ENCODE measurements at regions not wholly inside any gene's neighbourhood (a gene's known extent, or its start where the extent isn't known, plus 50 kb on each side); places are given as distances from the start of the nearest gene placed in this dataset.
A peak's percentile ranks its signal among the peaks of the same experiment; 100 is the strongest.

DNA sequence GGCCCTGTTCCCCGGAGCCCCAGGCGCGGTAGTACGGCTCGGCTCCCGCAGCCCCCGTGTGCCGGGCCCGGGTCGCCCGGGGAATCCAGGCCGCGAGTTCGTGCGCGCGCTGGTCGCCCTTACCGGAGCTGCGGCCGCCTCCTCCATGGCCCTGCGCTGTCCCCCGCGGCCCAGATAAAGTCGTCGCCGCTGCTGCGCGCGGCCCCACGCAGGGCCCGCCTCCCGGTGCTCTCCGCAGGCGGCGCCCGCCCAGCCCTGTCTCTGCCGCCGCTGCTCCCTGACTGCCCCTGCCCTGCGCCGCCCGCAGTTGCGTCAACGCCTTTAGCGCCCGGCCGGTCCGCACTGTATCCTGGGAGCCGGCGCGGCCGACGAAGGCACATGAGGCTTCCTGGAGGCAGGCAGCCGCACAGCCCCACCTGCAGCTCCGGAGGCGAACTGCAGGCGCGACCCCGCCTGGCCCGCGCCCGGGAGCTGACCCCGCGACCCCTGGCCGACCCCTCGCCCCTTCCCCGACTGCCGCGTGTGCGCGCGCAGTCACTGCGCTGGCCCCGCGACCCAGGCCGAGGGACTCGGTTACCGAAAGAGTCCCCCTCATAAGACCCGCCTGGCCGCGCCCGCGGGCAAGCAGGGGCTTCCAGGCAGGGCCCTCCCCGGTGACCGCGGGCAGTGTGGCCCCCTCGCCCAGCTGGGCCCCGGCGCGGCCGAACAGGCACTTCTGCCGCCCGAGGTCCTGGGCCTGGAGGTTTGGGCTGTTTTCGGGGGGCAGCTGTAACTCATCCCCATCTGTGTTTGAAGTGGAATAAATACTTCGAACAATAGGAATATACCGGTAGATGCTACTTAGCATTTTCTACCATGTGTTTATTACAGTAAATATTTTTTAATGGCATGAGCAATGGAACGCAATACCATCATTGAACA, 127.1 kb upstream of the ZNF746 start (continued):
- TF ChIP-seq, protein P1, sequence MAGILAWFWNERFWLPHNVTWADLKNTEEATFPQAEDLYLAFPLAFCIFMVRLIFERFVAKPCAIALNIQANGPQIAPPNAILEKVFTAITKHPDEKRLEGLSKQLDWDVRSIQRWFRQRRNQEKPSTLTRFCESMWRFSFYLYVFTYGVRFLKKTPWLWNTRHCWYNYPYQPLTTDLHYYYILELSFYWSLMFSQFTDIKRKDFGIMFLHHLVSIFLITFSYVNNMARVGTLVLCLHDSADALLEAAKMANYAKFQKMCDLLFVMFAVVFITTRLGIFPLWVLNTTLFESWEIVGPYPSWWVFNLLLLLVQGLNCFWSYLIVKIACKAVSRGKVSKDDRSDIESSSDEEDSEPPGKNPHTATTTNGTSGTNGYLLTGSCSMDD (CRISPR knock-in tag; IDR thresholded peaks at IDR 0.05): peak; percentile 20; the same call in 1 of the 2 replicates
- no peak for TF ChIP-seq ZNF160 (CRISPR knock-in tag; IDR thresholded peaks at IDR 0.05)
- TF ChIP-seq ZSCAN30 (CRISPR knock-in tag; IDR thresholded peaks at IDR 0.05): no peak
- peak; percentile 43; the same call in 1 of the 2 replicates for TF ChIP-seq FOSL2 (CRISPR knock-in tag; IDR thresholded peaks at IDR 0.05)
- TF ChIP-seq ZFP90 (CRISPR knock-in tag; IDR thresholded peaks at IDR 0.05; ENCODE audit: borderline replicate concordance): peak; percentile 55; the same call in 1 of the 2 replicates
- TF ChIP-seq, protein P2, sequence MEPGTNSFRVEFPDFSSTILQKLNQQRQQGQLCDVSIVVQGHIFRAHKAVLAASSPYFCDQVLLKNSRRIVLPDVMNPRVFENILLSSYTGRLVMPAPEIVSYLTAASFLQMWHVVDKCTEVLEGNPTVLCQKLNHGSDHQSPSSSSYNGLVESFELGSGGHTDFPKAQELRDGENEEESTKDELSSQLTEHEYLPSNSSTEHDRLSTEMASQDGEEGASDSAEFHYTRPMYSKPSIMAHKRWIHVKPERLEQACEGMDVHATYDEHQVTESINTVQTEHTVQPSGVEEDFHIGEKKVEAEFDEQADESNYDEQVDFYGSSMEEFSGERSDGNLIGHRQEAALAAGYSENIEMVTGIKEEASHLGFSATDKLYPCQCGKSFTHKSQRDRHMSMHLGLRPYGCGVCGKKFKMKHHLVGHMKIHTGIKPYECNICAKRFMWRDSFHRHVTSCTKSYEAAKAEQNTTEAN (CRISPR knock-in tag; conservative IDR thresholded peaks at IDR 0.05): peak; percentile 46; the same call in 1 of the 2 replicates
- TF ChIP-seq ZFAT (CRISPR knock-in tag; conservative IDR thresholded peaks at IDR 0.05): no peak
- peak; percentile 97 for TF ChIP-seq POGZ (CRISPR knock-in tag; IDR thresholded peaks at IDR 0.05)
- no peak for TF ChIP-seq SRSF4 (IDR thresholded peaks at IDR 0.05; ENCODE audit: low read depth, low read length, poor library complexity, severe bottlenecking)
- TF ChIP-seq ZNF891 (CRISPR knock-in tag; IDR thresholded peaks at IDR 0.05): peak; percentile 66; the same call in 1 of the 2 replicates
- peak; percentile 57; the same call in 1 of the 2 replicates for TF ChIP-seq ZNF331 (CRISPR knock-in tag; IDR thresholded peaks at IDR 0.05)
- no peak for TF ChIP-seq TRAFD1 (CRISPR knock-in tag; IDR thresholded peaks at IDR 0.05; ENCODE audit: borderline replicate concordance)
- peak; percentile 59 for TF ChIP-seq MED8 (CRISPR knock-in tag; IDR thresholded peaks at IDR 0.05; ENCODE audit: insufficient replicate concordance)
- TF ChIP-seq NFYB (CRISPR knock-in tag; IDR thresholded peaks at IDR 0.05): peak; percentile 28; the same call in 1 of the 2 replicates
- TF ChIP-seq, protein P3, sequence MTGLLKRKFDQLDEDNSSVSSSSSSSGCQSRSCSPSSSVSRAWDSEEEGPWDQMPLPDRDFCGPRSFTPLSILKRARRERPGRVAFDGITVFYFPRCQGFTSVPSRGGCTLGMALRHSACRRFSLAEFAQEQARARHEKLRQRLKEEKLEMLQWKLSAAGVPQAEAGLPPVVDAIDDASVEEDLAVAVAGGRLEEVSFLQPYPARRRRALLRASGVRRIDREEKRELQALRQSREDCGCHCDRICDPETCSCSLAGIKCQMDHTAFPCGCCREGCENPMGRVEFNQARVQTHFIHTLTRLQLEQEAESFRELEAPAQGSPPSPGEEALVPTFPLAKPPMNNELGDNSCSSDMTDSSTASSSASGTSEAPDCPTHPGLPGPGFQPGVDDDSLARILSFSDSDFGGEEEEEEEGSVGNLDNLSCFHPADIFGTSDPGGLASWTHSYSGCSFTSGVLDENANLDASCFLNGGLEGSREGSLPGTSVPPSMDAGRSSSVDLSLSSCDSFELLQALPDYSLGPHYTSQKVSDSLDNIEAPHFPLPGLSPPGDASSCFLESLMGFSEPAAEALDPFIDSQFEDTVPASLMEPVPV (CRISPR knock-in tag; IDR thresholded peaks at IDR 0.05): peak; percentile 88
- TF ChIP-seq PHF8 (CRISPR knock-in tag; IDR thresholded peaks at IDR 0.05): peak; percentile 81
- no peak for TF ChIP-seq ZNF136 (CRISPR knock-in tag; IDR thresholded peaks at IDR 0.05; ENCODE audit: low read depth)
- TF ChIP-seq, protein P4, sequence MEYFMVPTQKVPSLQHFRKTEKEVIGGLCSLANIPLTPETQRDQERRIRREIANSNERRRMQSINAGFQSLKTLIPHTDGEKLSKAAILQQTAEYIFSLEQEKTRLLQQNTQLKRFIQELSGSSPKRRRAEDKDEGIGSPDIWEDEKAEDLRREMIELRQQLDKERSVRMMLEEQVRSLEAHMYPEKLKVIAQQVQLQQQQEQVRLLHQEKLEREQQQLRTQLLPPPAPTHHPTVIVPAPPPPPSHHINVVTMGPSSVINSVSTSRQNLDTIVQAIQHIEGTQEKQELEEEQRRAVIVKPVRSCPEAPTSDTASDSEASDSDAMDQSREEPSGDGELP (IDR thresholded peaks at IDR 0.05; ENCODE audit: borderline replicate concordance, low read depth): peak; percentile 76; the same call in 1 of the 2 replicates
- TF ChIP-seq HOXA7 (CRISPR knock-in tag; IDR thresholded peaks at IDR 0.05): no peak
- TF ChIP-seq ZNF20 (CRISPR knock-in tag; IDR thresholded peaks at IDR 0.05): no peak

All from HepG2 (cell line).